Natural killer cell (primary cell): ENCODE measurements at regions not wholly inside any gene's neighbourhood (a gene's known extent, or its start where the extent isn't known, plus 50 kb on each side); places are given as distances from the start of the nearest gene placed in this dataset.

Experiments
- ATAC-seq, 3 donors: fragments of 150-1000 bp in 2 of 3; fragments of 200-7000 bp in 1 of 3; cut with Tn5 transposase; 1 replicate in 1 of 3; 2 replicates in 2 of 3; pipeline ENCODE4 v1.10.0; 2021; ENCODE audit warnings: mild to moderate bottlenecking in 2 of 3, moderate library complexity in 2 of 3
- DNase-seq, 2 donors: peaks; one replicate each; pipeline versions ENCODE4 v3.0.0 to v3.0.0-alpha.2; 2013 to 2021; ENCODE audit warnings: mixed read lengths in 1 of 2
- H3K27ac ChIP-seq: one replicate; pipeline ENCODE4 v1.5.1; 2013; ENCODE audit warnings: mild to moderate bottlenecking, low read length
- H3K27me3 ChIP-seq: one replicate; pipeline ENCODE4 v1.6.1; 2013; ENCODE audit warnings: low read length; ENCODE audit not compliant: control insufficient read depth, insufficient read depth
- H3K36me3 ChIP-seq: one replicate; pipeline ENCODE4 v1.6.1; 2013; ENCODE audit warnings: low read length; ENCODE audit not compliant: control insufficient read depth, insufficient read depth
- H3K4me1 ChIP-seq: one replicate; pipeline ENCODE4 v1.6.1; 2013; ENCODE audit warnings: low read length; ENCODE audit not compliant: control insufficient read depth, insufficient read depth
- H3K4me3 ChIP-seq: one replicate; pipeline ENCODE4 v1.5.1; 2013; ENCODE audit warnings: low read length
- H3K9me3 ChIP-seq: one replicate; pipeline ENCODE4 v1.6.1; 2013; ENCODE audit warnings: low read length; ENCODE audit not compliant: control insufficient read depth, insufficient read depth
- H3K27ac Mint-ChIP-seq, 2 donors: one replicate each; pipeline ENCODE4 v1.8.0; 2022; ENCODE audit warnings: mild to moderate bottlenecking in 2 of 2, mixed read lengths in 2 of 2, moderate library complexity in 1 of 2
- H3K27me3 Mint-ChIP-seq, 2 donors: one replicate each; pipeline ENCODE4 v1.8.0; 2022; ENCODE audit warnings: low read depth in 2 of 2, mixed read lengths in 2 of 2
- H3K36me3 Mint-ChIP-seq: one replicate; pipeline ENCODE4 v1.8.0; 2022; ENCODE audit warnings: mixed read lengths
- H3K4me1 Mint-ChIP-seq, 2 donors: one replicate each; pipeline ENCODE4 v1.8.0; 2022; ENCODE audit warnings: mixed read lengths in 2 of 2
- H3K4me3 Mint-ChIP-seq: one replicate; pipeline ENCODE4 v1.8.0; 2022; ENCODE audit warnings: mild to moderate bottlenecking, moderate library complexity, mixed read lengths
- H3K9me3 Mint-ChIP-seq, 2 donors: one replicate each; pipeline ENCODE4 v1.8.0; 2022; ENCODE audit warnings: mixed read lengths in 2 of 2
- CTCF ChIP-seq: fragments of 200-600 bp; IDR thresholded peaks from one replicate; pipeline ENCODE4 v1.8.0; 2022; ENCODE audit warnings: antibody characterized with exemption
- WGBS: methylation state at CpG from one replicate; pipeline ENCODE4 v1.1.7; 2013; ENCODE audit warnings: missing lambda C conversion rate; ENCODE audit not compliant: insufficient coverage; 5-methylcytosine and 5-hydroxymethylcytosine counted together
- intact Hi-C: fragments of 100-400 bp; cut with micrococcal nuclease; formaldehyde crosslinking; loops from one replicate; pipeline ENCODE4 v1.14.2; 2022

- H3K27me3 ChIP-seq = no peaks in the 10 kb centered on the region
- WGBS = no CpG with 5 or more reads among the region's 2 CpGs
- DNase-seq (no peak), ATAC-seq (no peak)
- no peak overlapping the region for H3K4me3 ChIP-seq
- Mint-ChIP-seq H3K36me3 (no peaks in the 10 kb centered on the region), H3K9me3 (peaks cover 4 to 5% of the 10 kb centered on the region in 2 donors), H3K4me1 (no peaks in the 10 kb centered on the region), H3K4me3 (no peak overlapping the region), H3K27ac (no peak overlapping the region), H3K27me3 (no peaks in the 10 kb centered on the region)
- TF ChIP-seq CTCF = no peak
- intact Hi-C loops = no loop called here
- peaks cover 3% of the 10 kb centered on the region for H3K9me3 ChIP-seq
- no peaks in the 10 kb centered on the region for H3K4me1 ChIP-seq
- H3K27ac ChIP-seq = no peak overlapping the region
- H3K36me3 ChIP-seq = no peaks in the 10 kb centered on the region
Observed at GRCh38 chr6:112938650-112939049, 591.5 kb downstream of the RFPL4B start.

GRCh38 chr6:112939563-112939962 is 592.4 kb downstream of the RFPL4B start:
- H3K36me3 Mint-ChIP-seq = no peaks in the 10 kb centered on the region
- no peak overlapping the region for H3K4me3 Mint-ChIP-seq
- H3K27me3 Mint-ChIP-seq = no peaks in the 10 kb centered on the region
- Histone ChIP-seq H3K36me3 (no peaks in the 10 kb centered on the region), H3K4me1 (no peaks in the 10 kb centered on the region), H3K9me3 (peaks cover 3% of the 10 kb centered on the region), H3K27me3 (no peaks in the 10 kb centered on the region), H3K4me3 (no peak overlapping the region), H3K27ac (no peak overlapping the region)
- H3K27ac Mint-ChIP-seq = no peak overlapping the region
- no CpG with 5 or more reads among the region's 1 CpG for WGBS
- peaks cover 4 to 5% of the 10 kb centered on the region in 2 donors for H3K9me3 Mint-ChIP-seq
- DNase-seq (no peak), ATAC-seq (no peak)
- TF ChIP-seq CTCF = no peak
- intact Hi-C loops = no loop called here
- no peaks in the 10 kb centered on the region for H3K4me1 Mint-ChIP-seq

GRCh38 chr6:112941613-112942012 is 594.5 kb downstream of the RFPL4B start:
- Histone ChIP-seq H3K36me3 (no peaks in the 10 kb centered on the region), H3K27me3 (no peaks in the 10 kb centered on the region), H3K9me3 (peaks cover 3% of the 10 kb centered on the region), H3K4me1 (no peaks in the 10 kb centered on the region), H3K27ac (no peak overlapping the region), H3K4me3 (no peak overlapping the region)
- Mint-ChIP-seq H3K27me3 (no peaks in the 10 kb centered on the region), H3K9me3 (peaks cover 4 to 7% of the 10 kb centered on the region in 2 donors), H3K4me1 (no peaks in the 10 kb centered on the region), H3K4me3 (no peak overlapping the region), H3K36me3 (no peaks in the 10 kb centered on the region), H3K27ac (no peak overlapping the region)
- ATAC-seq (no peak), DNase-seq (no peak)
- no peak for TF ChIP-seq CTCF
- intact Hi-C loops = no loop called here

GRCh38 chr6:112946051-112946450 is 598.9 kb downstream of the RFPL4B start:
- no peaks in the 10 kb centered on the region for H3K36me3 Mint-ChIP-seq
- intact Hi-C loops = no loop called here
- no peak for ATAC-seq
- TF ChIP-seq CTCF = no peak
- H3K4me3 ChIP-seq = no peak overlapping the region
- H3K9me3 Mint-ChIP-seq = peaks cover 2 to 8% of the 10 kb centered on the region in 2 donors
- no peaks in the 10 kb centered on the region for H3K27me3 ChIP-seq
- no peak overlapping the region for H3K4me3 Mint-ChIP-seq
- H3K4me1 ChIP-seq = no peaks in the 10 kb centered on the region
- WGBS = 88% methylated on average over 3 of the region's 3 CpGs
- no peaks in the 10 kb centered on the region for H3K4me1 Mint-ChIP-seq
- H3K27me3 Mint-ChIP-seq = no peaks in the 10 kb centered on the region
- no peaks in the 10 kb centered on the region for H3K36me3 ChIP-seq
- no peak for DNase-seq
- H3K9me3 ChIP-seq = no peaks in the 10 kb centered on the region
- no peak overlapping the region for H3K27ac Mint-ChIP-seq
- no peak overlapping the region for H3K27ac ChIP-seq
